IMR-90 (cell line): ENCODE measurements at regions not wholly inside any gene's neighbourhood (a gene's known extent, or its start where the extent isn't known, plus 50 kb on each side); places are given as distances from the start of the nearest gene placed in this dataset.

ENCODE experiments used
- ATAC-seq: fragments of 200-7000 bp; cut with Tn5 transposase; 2 replicates; pipeline ENCODE4 v1.9.1; 2020; ENCODE audit warnings: low read depth, mild to moderate bottlenecking, moderate library complexity
- BruUV-seq: library from RNA; stranded (reverse); fragments of 400-500 nt; replicated peaks from 2 replicates; lab custom pipeline; 2021; lab: Mats Ljungman, UMichigan
- CTCF ChIA-PET: fragments of 300-600 bp; formaldehyde crosslinking; extraction: SDS; loops from one replicate; lab custom pipeline; 2021; ENCODE audit warnings: antibody characterized with exemption; lab: Yijun Ruan, JAX
- POLR2A ChIA-PET: fragments of 300-600 bp; sonication (Branson Sonifier 250); formaldehyde crosslinking; loops from one replicate; lab custom pipeline; 2022; ENCODE audit warnings: antibody characterized with exemption; ENCODE audit not compliant: unreplicated experiment; lab: Charles Lee
- DNase-seq: peaks from one replicate; pipeline ENCODE4 v3.0.0; 2013
- H2AFZ ChIP-seq: replicated peaks from 2 replicates; pipeline ENCODE3; 2013; ENCODE audit warnings: low read length, mild to moderate bottlenecking; ENCODE audit not compliant: poor library complexity
- H2AK5ac ChIP-seq: 2 replicates; pipeline ENCODE4 v1.6.1; 2013; ENCODE audit warnings: low read depth, low read length, inconsistent platforms
- H2AK9ac ChIP-seq: replicated peaks from 2 replicates; pipeline ENCODE3; 2013; ENCODE audit warnings: mild to moderate bottlenecking, low read depth, low read length, moderate library complexity; ENCODE audit not compliant: poor library complexity
- H2BK120ac ChIP-seq: 2 replicates; pipeline ENCODE4 v1.6.1; 2013; ENCODE audit warnings: low read depth, low read length, inconsistent platforms
- H2BK15ac ChIP-seq: 3 replicates; pipeline ENCODE4 v1.6.1; 2013; ENCODE audit warnings: low read depth, low read length, inconsistent platforms
- H2BK20ac ChIP-seq: 2 replicates; pipeline ENCODE4 v1.6.1; 2013; ENCODE audit warnings: low read depth, mild to moderate bottlenecking, inconsistent platforms, low read length, moderate library complexity
- H2BK5ac ChIP-seq: 2 replicates; pipeline ENCODE4 v1.6.1; 2013; ENCODE audit warnings: mild to moderate bottlenecking, low read depth, low read length, inconsistent platforms; ENCODE audit not compliant: poor library complexity, severe bottlenecking
- H3K14ac ChIP-seq: replicated peaks from 2 replicates; pipeline ENCODE4 v1.6.1; 2013; ENCODE audit warnings: low read depth, low read length, inconsistent platforms
- H3K18ac ChIP-seq: 2 replicates; pipeline ENCODE4 v1.6.1; 2013; ENCODE audit warnings: low read depth, low read length, control low read depth
- H3K23ac ChIP-seq: 2 replicates; pipeline ENCODE4 v1.6.1; 2013; ENCODE audit warnings: low read depth, low read length, inconsistent platforms
- H3K27ac ChIP-seq: 2 replicates; pipeline ENCODE4 v1.5.1; 2013; ENCODE audit warnings: mild to moderate bottlenecking, control low read depth, low read length; ENCODE audit not compliant: insufficient read depth
- H3K27me3 ChIP-seq: 2 replicates; pipeline ENCODE4 v1.6.1; 2013; ENCODE audit warnings: low read length; ENCODE audit not compliant: control insufficient read depth, insufficient read depth
- H3K36me3 ChIP-seq: 2 replicates; pipeline ENCODE4 v1.6.1; 2013; ENCODE audit warnings: low read length, mixed read lengths; ENCODE audit not compliant: control insufficient read depth, insufficient read depth
- H3K4ac ChIP-seq: 2 replicates; pipeline ENCODE4 v1.6.1; 2013; ENCODE audit warnings: low read depth, low read length, inconsistent platforms
- H3K4me1 ChIP-seq: 2 replicates; pipeline ENCODE4 v1.6.1; 2013; ENCODE audit warnings: low read length, mixed read lengths; ENCODE audit not compliant: control insufficient read depth, insufficient read depth
- H3K4me2 ChIP-seq: 2 replicates; pipeline ENCODE4 v1.6.1; 2013; ENCODE audit warnings: low read depth, mild to moderate bottlenecking, control low read depth, low read length, moderate library complexity
- H3K4me3 ChIP-seq: 2 replicates; pipeline ENCODE4 v1.5.1; 2013; ENCODE audit warnings: low read depth, mild to moderate bottlenecking, control low read depth, low read length, moderate library complexity; ENCODE audit not compliant: insufficient read depth
- H3K56ac ChIP-seq: 2 replicates; pipeline ENCODE4 v1.6.1; 2013; ENCODE audit warnings: low read length, inconsistent platforms; ENCODE audit not compliant: insufficient read depth; ENCODE audit errors: extremely low read depth
- H3K79me1 ChIP-seq, 2 experiments: 2 replicates each; pipeline ENCODE4 v1.6.1; 2013; ENCODE audit warnings: low read length in 2 of 2, inconsistent platforms in 1 of 2, low read depth in 1 of 2
- H3K9ac ChIP-seq: 2 replicates; pipeline ENCODE4 v1.6.1; 2013; ENCODE audit warnings: low read depth, low read length, control low read depth
- H3K9me1 ChIP-seq: 2 replicates; pipeline ENCODE4 v1.6.1; 2013; ENCODE audit warnings: low read length, inconsistent platforms; ENCODE audit not compliant: insufficient read depth
- H3K9me3 ChIP-seq: 2 replicates; pipeline ENCODE4 v1.6.1; 2013; ENCODE audit warnings: low read length; ENCODE audit not compliant: control insufficient read depth, insufficient read depth
- H4K20me1 ChIP-seq: 2 replicates; pipeline ENCODE4 v1.6.1; 2013; ENCODE audit warnings: low read length, inconsistent platforms; ENCODE audit not compliant: insufficient read depth
- H4K5ac ChIP-seq: 2 replicates; pipeline ENCODE4 v1.6.1; 2013; ENCODE audit warnings: mild to moderate bottlenecking, low read depth, low read length, control low read depth
- H4K8ac ChIP-seq, 2 experiments: 2 replicates each; pipeline ENCODE4 v1.6.1; 2013; ENCODE audit warnings: low read depth in 2 of 2, low read length in 2 of 2, control low read depth in 1 of 2, inconsistent platforms in 1 of 2
- H4K91ac ChIP-seq: 2 replicates; pipeline ENCODE4 v1.6.1; 2013; ENCODE audit warnings: low read depth, low read length, inconsistent platforms; ENCODE audit not compliant: insufficient read depth
- CEBPB ChIP-seq: IDR thresholded peaks from 2 replicates; pipeline ENCODE4 v1.6.1; 2012; ENCODE audit warnings: low read depth, low read length, improper control_type of control experiment
- CTCF ChIP-seq: conservative IDR thresholded peaks from 2 replicates; pipeline ENCODE4 v1.5.1; 2012; ENCODE audit warnings: mild to moderate bottlenecking, low read depth, low read length, improper control_type of control experiment
- FOS ChIP-seq: fragments of 150-350 bp; IDR thresholded peaks from 2 replicates; pipeline ENCODE4 v1.6.1; 2016; ENCODE audit warnings: low read depth, low read length
- MAFK ChIP-seq: IDR thresholded peaks from 2 replicates; pipeline ENCODE4 v1.6.1; 2012; ENCODE audit warnings: low read depth, low read length, improper control_type of control experiment
- MAZ ChIP-seq: IDR thresholded peaks from 2 replicates; pipeline ENCODE4 v1.6.1; 2012; ENCODE audit warnings: low read depth, mild to moderate bottlenecking, low read length, improper control_type of control experiment, moderate library complexity, borderline replicate concordance
- MXI1 ChIP-seq: IDR thresholded peaks from 2 replicates; pipeline ENCODE4 v1.6.1; 2012; ENCODE audit warnings: low read depth, mild to moderate bottlenecking, low read length, moderate library complexity, borderline replicate concordance
- NFE2L2 ChIP-seq: fragments of 150-350 bp; IDR thresholded peaks from 2 replicates; pipeline ENCODE4 v1.6.1; 2016; ENCODE audit warnings: low read depth, mild to moderate bottlenecking, low read length
- POLR2A ChIP-seq: IDR thresholded peaks from 2 replicates; pipeline ENCODE4 v1.6.1; 2012; ENCODE audit warnings: mild to moderate bottlenecking, low read depth, low read length
- RAD21 ChIP-seq: IDR thresholded peaks from 2 replicates; pipeline ENCODE4 v1.6.1; 2012; ENCODE audit warnings: low read length, improper control_type of control experiment
- RCOR1 ChIP-seq: IDR thresholded peaks from 2 replicates; pipeline ENCODE4 v1.6.1; 2012; ENCODE audit warnings: mild to moderate bottlenecking, low read length, improper control_type of control experiment; ENCODE audit not compliant: insufficient replicate concordance
- RFX5 ChIP-seq: IDR thresholded peaks from 2 replicates; pipeline ENCODE4 v1.8.0; 2012; ENCODE audit warnings: low read depth, mild to moderate bottlenecking, low read length, moderate library complexity
- SMC3 ChIP-seq: fragments of 150-350 bp; IDR thresholded peaks from 2 replicates; pipeline ENCODE4 v1.6.1; 2016; ENCODE audit warnings: low read depth, mild to moderate bottlenecking, antibody characterized with exemption, low read length, moderate library complexity
- WGBS, 2 experiments: methylation state at CpG; one replicate each; pipeline versions ENCODE4 v1.1.5 to v1.1.7; 2013; ENCODE audit warnings: missing lambda C conversion rate in 2 of 2; ENCODE audit not compliant: insufficient read length in 1 of 2; ENCODE audit errors: extremely low coverage in 2 of 2; 5-methylcytosine and 5-hydroxymethylcytosine counted together
- dilution Hi-C: fragments of 300-500 bp; cut with HindIII; formaldehyde crosslinking; loops from one replicate; pipeline ENCODE4 v1.14.3; 2018; ENCODE audit warnings: low sequenced_read_pairs; ENCODE audit not compliant: unreplicated experiment
- in situ Hi-C: fragments of 300-500 bp; cut with MboI; formaldehyde crosslinking; loops from 3 replicates; pipeline ENCODE4 v1.14.3; 2019; ENCODE audit warnings: low sequenced_read_pairs, inconsistent platforms, mixed read lengths
- intact Hi-C: fragments of 100-400 bp; cut with micrococcal nuclease; formaldehyde crosslinking; loops from 2 replicates; pipeline ENCODE4 v1.10.0; 2022

GRCh38 chr20:39492223-39492797 lies 530.2 kb downstream of the DHX35 start:
- in situ Hi-C loops = no loop called here
- Histone ChIP-seq H3K9ac (no peak overlapping the region), H3K9me3 (peaks cover 10% of the 10 kb centered on the region), H2AK5ac (no peak overlapping the region), H3K27ac (no peak overlapping the region), H4K91ac (no peak overlapping the region), H2BK120ac (no peak overlapping the region), H3K27me3 (no peaks in the 10 kb centered on the region), H2BK20ac (no peak overlapping the region), H3K4me1 (no peaks in the 10 kb centered on the region), H3K4ac (no peak overlapping the region), H4K20me1 (no peaks in the 10 kb centered on the region), H3K4me2 (no peak overlapping the region), H4K5ac (no peak overlapping the region), H3K79me1 (no peaks in the 10 kb centered on the region), H3K9me1 (no peaks in the 10 kb centered on the region), H3K14ac (no peak overlapping the region), H3K23ac (no peak overlapping the region), H3K4me3 (no peak overlapping the region), H3K18ac (no peak overlapping the region), H2AK9ac (no peak overlapping the region), H4K8ac (no peak overlapping the region), H2BK15ac (no peak overlapping the region), H3K56ac (no peak overlapping the region), H2AFZ (no peak overlapping the region), H3K36me3 (no peaks in the 10 kb centered on the region), H2BK5ac (no peak overlapping the region)
- CTCF ChIA-PET = no interaction called here
- ATAC-seq = no peak
- POLR2A ChIA-PET = no interaction called here
- intact Hi-C loops = no loop called here
- BruUV-seq = no TSS peak
- TF ChIP-seq CTCF (no peak), SMC3 (no peak), NFE2L2 (no peak), CEBPB (no peak), MAZ (no peak), FOS (no peak), MXI1 (no peak), RAD21 (no peak), RCOR1 (no peak), RFX5 (no peak), POLR2A (no peak), MAFK (no peak)
- no peak for DNase-seq
- WGBS, 2 experiments = 20% methylated on average over 1 of the region's 6 CpGs; no CpG with 5 or more reads in 1 of the 2 experiments
- dilution Hi-C loops = no loop called here
